Activated naive CD4-positive, alpha-beta T cell treated with anti-CD3 and anti-CD28 coated beads, Interleukin-2, amount 50 U/mL, for 24 hours (primary cell): ENCODE measurements at regions not wholly inside any gene's neighbourhood (a gene's known extent, or its start where the extent isn't known, plus 50 kb on each side); places are given as distances from the start of the nearest gene placed in this dataset.

ENCODE experiments used
- H3K27ac Mint-ChIP-seq: one replicate; pipeline ENCODE4 v1.8.0; 2021; ENCODE audit warnings: mild to moderate bottlenecking, mixed read lengths
- H3K27me3 Mint-ChIP-seq: one replicate; pipeline ENCODE4 v1.8.0; 2021; ENCODE audit warnings: mixed read lengths
- H3K36me3 Mint-ChIP-seq: one replicate; pipeline ENCODE4 v1.8.0; 2021; ENCODE audit warnings: mixed read lengths
- H3K4me1 Mint-ChIP-seq: one replicate; pipeline ENCODE4 v1.8.0; 2021; ENCODE audit warnings: mixed read lengths
- H3K4me3 Mint-ChIP-seq: one replicate; pipeline ENCODE4 v1.8.0; 2021; ENCODE audit warnings: mild to moderate bottlenecking, mixed read lengths
- H3K9me3 Mint-ChIP-seq: one replicate; pipeline ENCODE4 v1.8.0; 2021; ENCODE audit warnings: mixed read lengths

DNA sequence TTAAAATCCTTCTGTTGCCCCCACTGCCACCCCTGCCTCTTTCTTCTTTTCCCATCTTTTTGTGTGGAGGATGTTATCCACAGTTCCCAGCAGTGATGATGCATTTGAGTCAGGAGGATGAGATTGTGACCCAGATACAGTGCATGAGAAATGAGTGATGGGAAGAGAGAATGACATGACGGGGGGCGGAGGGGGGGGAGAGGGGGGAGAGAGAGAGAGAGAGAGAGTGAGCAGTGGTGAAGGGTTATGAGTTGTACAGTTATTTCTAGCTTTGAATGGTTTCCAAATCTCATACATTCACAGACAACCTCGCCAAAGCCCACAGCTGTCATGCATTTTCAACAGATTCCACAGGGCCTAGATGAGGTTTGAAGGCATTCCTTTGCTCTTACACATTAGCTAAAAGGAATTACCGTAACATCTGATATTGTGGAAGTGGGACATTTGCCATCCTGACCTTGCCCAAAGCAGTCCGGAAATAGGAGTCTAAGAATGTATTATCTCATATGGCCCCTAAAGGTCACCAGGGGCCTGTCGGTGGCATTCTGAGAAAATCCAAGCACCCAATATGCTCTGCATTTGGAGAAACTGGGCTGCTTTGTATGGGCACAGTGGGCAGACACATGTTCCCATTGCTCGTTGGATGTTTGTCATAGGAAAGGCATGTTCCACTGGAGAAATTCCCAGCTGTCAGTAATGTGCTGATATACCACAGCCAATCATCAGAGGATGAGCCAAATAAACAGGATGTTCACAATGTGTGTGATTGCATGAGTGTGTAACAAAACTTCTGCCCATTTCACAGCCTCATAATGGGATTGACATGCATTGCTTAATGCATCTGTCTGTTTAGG is 435.8 kb downstream of the SPRY1 start:
- no peaks in the 10 kb centered on the region for H3K4me1 Mint-ChIP-seq
- H3K27me3 Mint-ChIP-seq, result no peaks in the 10 kb centered on the region
- no peak overlapping the region for H3K27ac Mint-ChIP-seq

DNA sequence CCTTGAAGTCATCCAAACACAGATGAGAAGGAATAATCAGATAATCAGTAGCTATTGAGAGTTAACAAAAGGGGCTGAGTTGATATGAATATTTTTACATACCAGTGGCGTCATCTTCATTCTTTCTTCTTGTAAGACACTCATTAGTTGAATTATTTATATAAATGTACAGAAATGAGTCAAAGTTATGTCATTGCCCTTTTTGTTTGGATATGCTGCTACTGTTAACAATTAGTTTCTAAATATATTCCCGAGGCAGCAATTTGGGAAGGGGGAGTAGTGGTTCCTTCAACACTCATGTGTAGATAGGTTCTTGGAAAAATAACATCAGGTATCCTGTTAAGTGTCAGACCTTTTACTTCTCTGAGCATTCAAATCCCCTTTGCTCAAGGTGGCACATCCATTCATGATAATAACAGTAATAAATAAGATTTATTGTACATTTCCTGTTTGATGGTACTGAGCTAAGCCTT is 436.6 kb downstream of the SPRY1 start:
- Mint-ChIP-seq H3K4me1 (no peaks in the 10 kb centered on the region), H3K27me3 (no peaks in the 10 kb centered on the region), H3K27ac (no peak overlapping the region), H3K4me3 (no peak overlapping the region), H3K9me3 (no peaks in the 10 kb centered on the region), H3K36me3 (no peaks in the 10 kb centered on the region)

More for the DNA sequence above, 435.8 kb downstream of the SPRY1 start:
- Mint-ChIP-seq H3K4me3 (no peak overlapping the region), H3K36me3 (no peaks in the 10 kb centered on the region), H3K9me3 (no peaks in the 10 kb centered on the region)

- H3K27me3 Mint-ChIP-seq, result no peaks in the 10 kb centered on the region
- H3K36me3 Mint-ChIP-seq, result no peaks in the 10 kb centered on the region
- no peak overlapping the region for H3K27ac Mint-ChIP-seq
- H3K4me3 Mint-ChIP-seq, result no peak overlapping the region
- H3K9me3 Mint-ChIP-seq, result no peaks in the 10 kb centered on the region
- H3K4me1 Mint-ChIP-seq, result no peaks in the 10 kb centered on the region
Measured at GRCh38 chr4:123835831-123836590, 439.4 kb downstream of the SPRY1 start.

- no peaks in the 10 kb centered on the region for H3K27me3 Mint-ChIP-seq
- no peak overlapping the region for H3K27ac Mint-ChIP-seq
- H3K36me3 Mint-ChIP-seq, result no peaks in the 10 kb centered on the region
- H3K9me3 Mint-ChIP-seq, result no peaks in the 10 kb centered on the region
- no peak overlapping the region for H3K4me3 Mint-ChIP-seq
- no peaks in the 10 kb centered on the region for H3K4me1 Mint-ChIP-seq
Measured at GRCh38 chr4:123836851-123837595, 440.4 kb downstream of the SPRY1 start.

DNA sequence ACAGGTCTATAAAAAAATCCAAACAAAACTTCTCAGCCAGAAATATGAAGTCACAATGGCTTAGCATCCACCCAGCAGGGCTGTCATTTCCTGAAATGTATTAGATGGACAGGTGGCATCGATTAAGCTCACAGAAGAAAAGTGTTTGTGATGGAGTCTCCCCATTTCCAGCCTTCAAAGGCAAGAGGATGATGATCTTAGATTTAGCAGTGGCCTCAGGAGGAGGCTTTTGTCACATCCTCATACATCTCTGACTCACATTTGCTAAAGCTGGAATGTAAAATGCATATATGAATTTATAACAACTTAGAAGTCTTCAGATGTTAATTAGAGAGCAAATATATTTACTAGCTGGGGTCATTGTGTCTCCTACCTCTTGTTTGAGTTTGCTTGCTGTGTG is 441.9 kb downstream of the SPRY1 start:
- Mint-ChIP-seq H3K9me3 (peaks cover 3% of the 10 kb centered on the region), H3K4me3 (no peak overlapping the region), H3K27ac (no peak overlapping the region)

DNA sequence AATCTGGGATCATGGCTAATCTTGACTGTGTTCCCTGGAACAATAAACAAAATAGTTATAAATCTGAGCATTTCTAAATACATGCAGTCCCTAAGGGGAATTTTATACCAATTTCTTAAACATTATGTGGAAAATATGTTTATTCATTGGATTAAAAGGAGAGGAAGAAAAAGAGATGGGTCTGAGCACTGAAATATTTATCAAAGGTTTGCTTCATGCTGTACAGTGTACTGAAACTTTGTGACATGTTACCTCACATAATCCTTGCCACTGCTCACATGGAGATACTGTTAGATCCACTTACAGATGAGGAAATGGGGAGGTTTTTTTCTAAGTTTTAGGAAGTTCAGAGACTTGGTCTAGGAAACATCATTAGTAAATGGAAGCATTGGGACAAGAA is 443.6 kb downstream of the SPRY1 start:
- Mint-ChIP-seq H3K9me3 (peaks cover 8% of the 10 kb centered on the region), H3K27ac (no peak overlapping the region), H3K4me3 (no peak overlapping the region), H3K4me1 (no peaks in the 10 kb centered on the region), H3K36me3 (no peaks in the 10 kb centered on the region), H3K27me3 (no peaks in the 10 kb centered on the region)

More for the DNA sequence above, 441.9 kb downstream of the SPRY1 start:
- no peaks in the 10 kb centered on the region for H3K4me1 Mint-ChIP-seq
- H3K27me3 Mint-ChIP-seq, result no peaks in the 10 kb centered on the region
- H3K36me3 Mint-ChIP-seq, result no peaks in the 10 kb centered on the region

- H3K9me3 Mint-ChIP-seq, result peaks cover 8% of the 10 kb centered on the region
- H3K4me1 Mint-ChIP-seq, result no peaks in the 10 kb centered on the region
- H3K4me3 Mint-ChIP-seq, result no peak overlapping the region
- H3K27ac Mint-ChIP-seq, result no peak overlapping the region
- no peaks in the 10 kb centered on the region for H3K27me3 Mint-ChIP-seq
- H3K36me3 Mint-ChIP-seq, result no peaks in the 10 kb centered on the region
Measured at GRCh38 chr4:123841447-123842121, 445.0 kb downstream of the SPRY1 start.

DNA sequence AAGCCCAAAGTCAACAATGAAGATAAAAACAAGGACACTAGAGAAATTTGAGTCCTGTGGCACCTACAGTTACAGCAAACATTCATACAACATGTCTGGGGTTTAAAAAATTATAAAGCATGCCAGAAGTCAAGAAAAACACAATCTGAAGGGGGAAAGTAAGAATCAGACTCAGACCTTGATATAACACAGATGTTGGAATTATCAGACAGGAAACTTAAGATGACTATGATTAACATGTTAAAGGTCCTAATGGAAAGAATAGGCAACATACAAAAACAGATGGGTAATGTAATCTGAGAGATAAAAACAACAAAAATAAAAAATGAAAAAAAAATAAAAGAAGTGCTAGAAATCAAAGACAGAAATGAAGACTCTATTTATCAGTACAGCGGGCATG is 446.5 kb downstream of the SPRY1 start:
- Mint-ChIP-seq H3K4me3 (no peak overlapping the region), H3K9me3 (peaks cover 8% of the 10 kb centered on the region), H3K36me3 (no peaks in the 10 kb centered on the region), H3K27ac (no peak overlapping the region), H3K4me1 (no peaks in the 10 kb centered on the region), H3K27me3 (no peaks in the 10 kb centered on the region)

DNA sequence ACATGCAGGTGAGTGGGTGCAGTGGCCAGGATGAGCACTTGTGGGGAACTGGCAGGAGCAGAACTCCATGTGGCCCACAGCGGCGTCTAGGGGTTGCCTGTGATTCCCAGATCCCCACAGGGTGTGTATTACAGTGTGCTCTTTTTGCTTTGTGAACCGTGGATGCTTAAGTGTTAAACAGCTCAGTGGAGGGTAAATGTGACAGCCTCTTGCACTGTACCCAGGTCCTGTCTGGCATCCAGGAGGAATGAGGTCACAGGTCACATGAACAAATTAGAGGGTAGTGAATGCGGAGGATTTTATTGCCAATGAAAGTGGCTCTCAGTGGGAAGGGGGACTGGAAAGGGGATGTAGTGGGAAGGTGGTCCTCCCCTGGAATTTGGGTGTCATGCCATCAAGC is 447.8 kb downstream of the SPRY1 start:
- H3K36me3 Mint-ChIP-seq, result no peaks in the 10 kb centered on the region
- H3K27me3 Mint-ChIP-seq, result no peaks in the 10 kb centered on the region
- H3K9me3 Mint-ChIP-seq, result peaks cover 8% of the 10 kb centered on the region
- H3K4me1 Mint-ChIP-seq, result no peaks in the 10 kb centered on the region
- H3K4me3 Mint-ChIP-seq, result no peak overlapping the region
- H3K27ac Mint-ChIP-seq, result no peak overlapping the region

DNA sequence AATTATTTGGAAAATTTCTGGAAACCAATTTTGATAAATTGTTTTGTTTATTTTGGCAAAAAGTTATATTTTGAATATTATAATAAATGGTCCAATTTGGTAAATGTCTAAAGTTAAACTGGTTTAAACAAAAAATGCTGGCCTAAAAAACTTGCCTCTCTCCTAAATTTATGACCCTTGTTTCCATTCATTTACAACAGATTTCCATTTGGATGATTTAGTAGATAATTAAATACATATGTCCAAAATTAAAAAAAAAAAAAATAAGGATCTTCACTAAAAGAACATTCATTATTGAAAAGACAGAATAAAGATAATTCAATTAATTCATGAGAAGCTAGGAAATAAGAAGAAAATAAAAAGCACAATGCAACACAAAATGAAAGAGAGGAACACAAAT is 449.5 kb downstream of the SPRY1 start:
- Mint-ChIP-seq H3K4me1 (no peaks in the 10 kb centered on the region), H3K27ac (no peak overlapping the region), H3K36me3 (no peaks in the 10 kb centered on the region), H3K27me3 (no peaks in the 10 kb centered on the region), H3K4me3 (no peak overlapping the region), H3K9me3 (peaks cover 8% of the 10 kb centered on the region)

DNA sequence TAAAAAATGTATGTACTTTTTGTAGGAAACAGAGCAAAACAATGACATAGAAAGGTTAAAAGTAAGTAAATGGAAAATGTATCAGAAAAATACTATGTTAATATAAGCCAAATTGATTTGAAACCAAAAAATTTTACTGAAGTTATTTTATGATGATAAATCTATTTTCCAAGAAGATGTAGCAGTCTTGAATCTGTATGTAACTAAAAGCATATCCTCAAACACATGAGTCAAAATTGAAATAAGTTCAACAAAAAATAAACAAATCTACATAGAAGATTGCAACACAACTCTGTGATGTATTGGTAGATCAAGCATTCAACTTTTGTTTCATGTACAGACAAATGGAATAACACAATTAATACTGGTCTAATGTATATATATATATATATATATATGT is 450.0 kb downstream of the SPRY1 start:
- peaks cover 8% of the 10 kb centered on the region for H3K9me3 Mint-ChIP-seq
- no peaks in the 10 kb centered on the region for H3K4me1 Mint-ChIP-seq
- H3K27me3 Mint-ChIP-seq, result no peaks in the 10 kb centered on the region

GRCh38 chr4:123848606-123849005 is 452.0 kb downstream of the SPRY1 start:
- no peaks in the 10 kb centered on the region for H3K27me3 Mint-ChIP-seq
- H3K27ac Mint-ChIP-seq, result no peak overlapping the region
- H3K4me3 Mint-ChIP-seq, result no peak overlapping the region

More for the DNA sequence above, 450.0 kb downstream of the SPRY1 start:
- Mint-ChIP-seq H3K36me3 (no peaks in the 10 kb centered on the region), H3K27ac (no peak overlapping the region), H3K4me3 (no peak overlapping the region)

DNA sequence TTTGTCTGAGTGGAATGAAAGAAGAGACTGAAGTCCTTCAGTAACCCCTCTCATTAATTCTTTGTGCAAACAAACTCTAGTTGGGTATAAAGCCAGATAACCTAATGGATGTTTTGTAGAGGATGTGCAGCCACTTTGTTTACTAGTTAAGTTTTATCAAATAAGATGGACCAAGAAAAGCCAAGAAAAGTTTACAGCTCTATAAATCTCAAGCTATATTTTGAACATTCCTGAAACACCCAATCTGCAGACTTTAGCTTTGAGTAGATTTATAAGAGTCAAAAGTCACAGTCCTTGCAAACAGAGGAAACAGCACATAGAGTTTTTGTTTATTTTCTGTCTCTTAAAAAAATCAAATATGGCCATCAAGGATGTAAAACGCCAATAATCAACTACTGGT is 452.9 kb downstream of the SPRY1 start:
- Mint-ChIP-seq H3K4me3 (no peak overlapping the region), H3K27ac (no peak overlapping the region), H3K27me3 (no peaks in the 10 kb centered on the region), H3K4me1 (no peaks in the 10 kb centered on the region), H3K9me3 (no peaks in the 10 kb centered on the region), H3K36me3 (no peaks in the 10 kb centered on the region)

More at GRCh38 chr4:123848606-123849005, 452.0 kb downstream of the SPRY1 start:
- Mint-ChIP-seq H3K4me1 (no peaks in the 10 kb centered on the region), H3K9me3 (peaks cover 3% of the 10 kb centered on the region), H3K36me3 (no peaks in the 10 kb centered on the region)

- no peaks in the 10 kb centered on the region for H3K4me1 Mint-ChIP-seq
- H3K9me3 Mint-ChIP-seq, result no peaks in the 10 kb centered on the region
- H3K4me3 Mint-ChIP-seq, result no peak overlapping the region
Measured at GRCh38 chr4:123851521-123851920, 454.9 kb downstream of the SPRY1 start.

GRCh38 chr4:123853651-123854050 is 457.1 kb downstream of the SPRY1 start:
- Mint-ChIP-seq H3K36me3 (no peaks in the 10 kb centered on the region), H3K27ac (no peak overlapping the region), H3K27me3 (no peaks in the 10 kb centered on the region), H3K9me3 (no peaks in the 10 kb centered on the region), H3K4me1 (no peaks in the 10 kb centered on the region), H3K4me3 (no peak overlapping the region)

More at GRCh38 chr4:123851521-123851920, 454.9 kb downstream of the SPRY1 start:
- Mint-ChIP-seq H3K36me3 (no peaks in the 10 kb centered on the region), H3K27me3 (no peaks in the 10 kb centered on the region), H3K27ac (no peak overlapping the region)
